IPS-18a (cell line): ENCODE measurements at regions not wholly inside any gene's neighbourhood (a gene's known extent, or its start where the extent isn't known, plus 50 kb on each side); places are given as distances from the start of the nearest gene placed in this dataset.
"Not testable (repeated sequence)": the region's sequence is repeated elsewhere in the genome, so short reads cannot be mapped to it uniquely, and the experiment has no call there.

ENCODE experiments used
- H3K27ac ChIP-seq: one replicate; pipeline ENCODE4 v1.5.1; 2013; ENCODE audit warnings: low read length
- H3K27me3 ChIP-seq: one replicate; pipeline ENCODE4 v1.6.1; 2013; ENCODE audit warnings: mild to moderate bottlenecking, low read length; ENCODE audit not compliant: control insufficient read depth, insufficient read depth
- H3K36me3 ChIP-seq: one replicate; pipeline ENCODE4 v1.6.1; 2013; ENCODE audit warnings: low read depth, low read length; ENCODE audit not compliant: control insufficient read depth
- H3K4me1 ChIP-seq: one replicate; pipeline ENCODE4 v1.6.1; 2013; ENCODE audit warnings: low read depth, low read length; ENCODE audit not compliant: control insufficient read depth
- H3K4me3 ChIP-seq: one replicate; pipeline ENCODE4 v1.5.1; 2013; ENCODE audit warnings: low read length
- H3K9ac ChIP-seq: one replicate; pipeline ENCODE4 v1.6.1; 2013; ENCODE audit warnings: mild to moderate bottlenecking, low read length, moderate library complexity
- H3K9me3 ChIP-seq: one replicate; pipeline ENCODE4 v1.6.1; 2013; ENCODE audit warnings: low read depth, low read length; ENCODE audit not compliant: control insufficient read depth

DNA sequence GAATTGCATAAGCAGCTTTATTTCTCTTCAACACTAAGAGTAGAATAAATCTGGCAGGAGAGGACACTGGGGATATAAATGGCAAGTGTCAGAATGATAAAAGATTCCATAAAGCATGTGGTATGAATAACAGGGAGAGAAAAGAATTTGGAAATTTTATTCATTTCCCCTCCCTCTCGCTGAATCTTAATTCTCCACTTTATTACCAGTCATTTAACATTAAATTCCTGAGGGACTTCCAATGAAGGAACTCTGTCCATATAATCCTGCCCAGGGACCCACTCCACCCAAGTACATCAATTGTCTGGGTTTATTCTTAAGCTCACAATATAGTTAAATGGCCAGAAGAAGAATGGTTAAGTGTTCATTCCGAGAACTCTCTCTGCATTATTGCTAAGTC is 197.7 kb upstream of the MGAT5 start:
- Histone ChIP-seq H3K27ac (no peak overlapping the region), H3K9me3 (no peaks in the 10 kb centered on the region), H3K4me1 (no peaks in the 10 kb centered on the region), H3K36me3 (no peaks in the 10 kb centered on the region), H3K9ac (no peak overlapping the region), H3K27me3 (no peaks in the 10 kb centered on the region), H3K4me3 (no peak overlapping the region)

- not testable (repeated sequence) for H3K9me3 ChIP-seq, H3K9ac ChIP-seq, H3K4me3 ChIP-seq, H3K36me3 ChIP-seq, H3K27ac ChIP-seq, H3K4me1 ChIP-seq, H3K27me3 ChIP-seq
Observed at GRCh38 chr2:134061066-134061465, 192.8 kb upstream of the MGAT5 start.

- not testable (repeated sequence) for H3K27me3 ChIP-seq, H3K4me3 ChIP-seq, H3K9me3 ChIP-seq, H3K9ac ChIP-seq, H3K4me1 ChIP-seq, H3K27ac ChIP-seq, H3K36me3 ChIP-seq
Observed at GRCh38 chr2:134062235-134062634, 191.6 kb upstream of the MGAT5 start.

DNA sequence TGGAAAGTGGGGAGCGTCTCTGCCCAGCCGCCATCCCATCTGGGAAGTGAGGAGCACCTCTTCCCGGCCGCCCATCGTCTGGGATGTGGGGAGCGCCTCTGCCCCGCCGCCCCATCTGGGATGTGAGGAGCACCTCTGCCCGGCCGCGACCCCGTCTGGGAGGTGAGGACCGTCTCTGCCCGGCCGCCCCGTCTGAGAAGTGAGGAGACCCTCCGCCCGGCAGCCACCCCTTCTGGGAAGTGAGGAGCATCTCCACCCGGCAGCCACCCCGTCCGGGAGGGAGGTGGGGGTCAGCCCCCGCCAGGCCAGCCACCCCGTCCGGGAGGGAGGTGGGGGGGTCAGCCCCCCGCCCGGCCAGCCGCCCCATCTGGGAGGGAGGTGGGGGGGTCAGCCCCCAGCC is 190.0 kb upstream of the MGAT5 start:
- not testable (repeated sequence) for H3K4me1 ChIP-seq, H3K9me3 ChIP-seq, H3K9ac ChIP-seq, H3K27me3 ChIP-seq, H3K27ac ChIP-seq, H3K4me3 ChIP-seq, H3K36me3 ChIP-seq

DNA sequence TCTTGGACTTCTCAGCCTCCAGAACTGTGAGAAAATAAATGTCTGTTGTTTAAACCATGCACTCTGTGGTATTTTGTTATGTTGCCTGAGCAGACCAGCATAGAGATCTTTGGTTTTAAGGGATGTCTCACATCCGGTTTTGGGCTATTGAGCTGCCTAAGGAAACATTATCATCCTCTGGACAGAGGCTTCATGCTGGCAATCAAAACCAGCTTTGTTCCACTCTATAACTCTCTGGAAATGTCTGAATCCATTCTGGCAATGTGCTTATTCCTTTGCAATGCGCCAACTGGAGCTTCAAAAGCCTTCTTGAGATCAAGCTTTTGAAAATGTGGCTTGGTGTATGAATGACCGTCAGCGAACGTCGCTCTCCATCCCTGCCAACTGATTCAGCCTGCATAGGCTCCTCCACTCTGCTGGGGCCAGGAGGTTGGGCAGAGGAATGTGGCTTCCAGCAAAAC is 183.6 kb upstream of the MGAT5 start:
- Histone ChIP-seq H3K9ac (no peak overlapping the region), H3K4me1 (no peaks in the 10 kb centered on the region), H3K36me3 (no peaks in the 10 kb centered on the region), H3K27ac (no peak overlapping the region), H3K4me3 (no peak overlapping the region), H3K9me3 (no peaks in the 10 kb centered on the region), H3K27me3 (no peaks in the 10 kb centered on the region)

- no peaks in the 10 kb centered on the region for H3K27me3 ChIP-seq
- no peak overlapping the region for H3K4me3 ChIP-seq
- H3K36me3 ChIP-seq, result no peaks in the 10 kb centered on the region
- H3K27ac ChIP-seq, result no peak overlapping the region
- no peaks in the 10 kb centered on the region for H3K4me1 ChIP-seq
- no peak overlapping the region for H3K9ac ChIP-seq
- no peaks in the 10 kb centered on the region for H3K9me3 ChIP-seq
Observed at GRCh38 chr2:134072341-134072740, 181.5 kb upstream of the MGAT5 start.

GRCh38 chr2:134073023-134073422 is 180.8 kb upstream of the MGAT5 start:
- Histone ChIP-seq H3K9ac (no peak overlapping the region), H3K9me3 (no peaks in the 10 kb centered on the region), H3K4me1 (no peaks in the 10 kb centered on the region), H3K36me3 (no peaks in the 10 kb centered on the region), H3K4me3 (no peak overlapping the region), H3K27me3 (no peaks in the 10 kb centered on the region), H3K27ac (no peak overlapping the region)

- Histone ChIP-seq H3K4me3 (no peak overlapping the region), H3K27ac (no peak overlapping the region), H3K4me1 (no peaks in the 10 kb centered on the region), H3K9me3 (no peaks in the 10 kb centered on the region), H3K36me3 (no peaks in the 10 kb centered on the region), H3K27me3 (no peaks in the 10 kb centered on the region), H3K9ac (no peak overlapping the region)
Observed at GRCh38 chr2:134074619-134075018, 179.3 kb upstream of the MGAT5 start.

- Histone ChIP-seq H3K9me3 (no peaks in the 10 kb centered on the region), H3K9ac (no peak overlapping the region), H3K4me1 (peaks cover 5% of the 10 kb centered on the region), H3K36me3 (no peaks in the 10 kb centered on the region), H3K27me3 (no peaks in the 10 kb centered on the region), H3K4me3 (no peak overlapping the region), H3K27ac (no peak overlapping the region)
Observed at GRCh38 chr2:134075204-134075603, 178.7 kb upstream of the MGAT5 start.

GRCh38 chr2:134078354-134078753 is 175.5 kb upstream of the MGAT5 start:
- Histone ChIP-seq H3K4me3 (no peak overlapping the region), H3K36me3 (no peaks in the 10 kb centered on the region), H3K27me3 (no peaks in the 10 kb centered on the region), H3K9me3 (no peaks in the 10 kb centered on the region), H3K4me1 (peaks cover 13% of the 10 kb centered on the region), H3K27ac (no peak overlapping the region), H3K9ac (no peak overlapping the region)

DNA sequence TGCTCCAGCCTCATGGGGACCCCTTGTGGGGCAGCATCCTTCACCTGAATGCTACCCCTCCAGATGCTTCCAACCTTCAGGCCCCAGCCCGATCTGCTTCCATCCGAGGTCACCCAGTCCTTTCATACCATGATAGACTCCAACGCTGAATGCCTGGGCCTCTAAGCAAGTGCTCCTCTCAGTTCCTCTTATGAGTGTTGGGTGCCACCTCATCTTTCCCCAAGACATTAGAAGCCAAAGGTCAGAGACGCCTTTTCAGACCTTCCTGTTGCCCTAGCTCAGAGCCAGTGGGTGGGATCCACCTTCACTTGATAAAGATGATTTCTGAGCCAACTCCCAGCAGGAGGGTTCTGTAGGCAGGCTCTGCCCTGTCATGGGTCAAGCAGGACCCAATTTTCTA is 174.5 kb upstream of the MGAT5 start:
- no peaks in the 10 kb centered on the region for H3K36me3 ChIP-seq
- no peaks in the 10 kb centered on the region for H3K9me3 ChIP-seq
- H3K27me3 ChIP-seq, result no peaks in the 10 kb centered on the region
- no peak overlapping the region for H3K4me3 ChIP-seq
- no peak overlapping the region for H3K9ac ChIP-seq
- H3K4me1 ChIP-seq, result peaks cover 13% of the 10 kb centered on the region
- H3K27ac ChIP-seq, result no peak overlapping the region

GRCh38 chr2:134080386-134081089 is 173.3 kb upstream of the MGAT5 start:
- Histone ChIP-seq H3K27ac (no peak overlapping the region), H3K9ac (no peak overlapping the region), H3K9me3 (no peaks in the 10 kb centered on the region), H3K36me3 (no peaks in the 10 kb centered on the region), H3K4me3 (no peak overlapping the region), H3K4me1 (peaks cover 13% of the 10 kb centered on the region), H3K27me3 (no peaks in the 10 kb centered on the region)
